Fibroblast of pulmonary artery (primary cell): ENCODE measurements at regions not wholly inside any gene's neighbourhood (a gene's known extent, or its start where the extent isn't known, plus 50 kb on each side); places are given as distances from the start of the nearest gene placed in this dataset.

ENCODE experiments used
- DNase-seq: peaks from one replicate; pipeline ENCODE4 v3.0.0-alpha.2; 2010; ENCODE audit warnings: low read depth
- H3K4me3 ChIP-seq: replicated peaks from 2 replicates; pipeline ENCODE4 v1.5.1; 2011; ENCODE audit warnings: low read depth, mild to moderate bottlenecking, control low read depth, low read length, moderate library complexity
- TF ChIP-seq, protein P1 (sequence below): IDR thresholded peaks from 2 replicates; pipeline ENCODE4 v1.5.1; 2011; ENCODE audit warnings: mild to moderate bottlenecking, control low read depth, low read length, inconsistent platforms; ENCODE audit errors: missing control alignments

GRCh38 chr4:126738527-126738923 is 894.2 kb upstream of the INTU start:
- no peak for DNase-seq
- H3K4me3 ChIP-seq, result no peak overlapping the region
- TF ChIP-seq, protein P1, sequence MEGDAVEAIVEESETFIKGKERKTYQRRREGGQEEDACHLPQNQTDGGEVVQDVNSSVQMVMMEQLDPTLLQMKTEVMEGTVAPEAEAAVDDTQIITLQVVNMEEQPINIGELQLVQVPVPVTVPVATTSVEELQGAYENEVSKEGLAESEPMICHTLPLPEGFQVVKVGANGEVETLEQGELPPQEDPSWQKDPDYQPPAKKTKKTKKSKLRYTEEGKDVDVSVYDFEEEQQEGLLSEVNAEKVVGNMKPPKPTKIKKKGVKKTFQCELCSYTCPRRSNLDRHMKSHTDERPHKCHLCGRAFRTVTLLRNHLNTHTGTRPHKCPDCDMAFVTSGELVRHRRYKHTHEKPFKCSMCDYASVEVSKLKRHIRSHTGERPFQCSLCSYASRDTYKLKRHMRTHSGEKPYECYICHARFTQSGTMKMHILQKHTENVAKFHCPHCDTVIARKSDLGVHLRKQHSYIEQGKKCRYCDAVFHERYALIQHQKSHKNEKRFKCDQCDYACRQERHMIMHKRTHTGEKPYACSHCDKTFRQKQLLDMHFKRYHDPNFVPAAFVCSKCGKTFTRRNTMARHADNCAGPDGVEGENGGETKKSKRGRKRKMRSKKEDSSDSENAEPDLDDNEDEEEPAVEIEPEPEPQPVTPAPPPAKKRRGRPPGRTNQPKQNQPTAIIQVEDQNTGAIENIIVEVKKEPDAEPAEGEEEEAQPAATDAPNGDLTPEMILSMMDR, result no peak

DNA sequence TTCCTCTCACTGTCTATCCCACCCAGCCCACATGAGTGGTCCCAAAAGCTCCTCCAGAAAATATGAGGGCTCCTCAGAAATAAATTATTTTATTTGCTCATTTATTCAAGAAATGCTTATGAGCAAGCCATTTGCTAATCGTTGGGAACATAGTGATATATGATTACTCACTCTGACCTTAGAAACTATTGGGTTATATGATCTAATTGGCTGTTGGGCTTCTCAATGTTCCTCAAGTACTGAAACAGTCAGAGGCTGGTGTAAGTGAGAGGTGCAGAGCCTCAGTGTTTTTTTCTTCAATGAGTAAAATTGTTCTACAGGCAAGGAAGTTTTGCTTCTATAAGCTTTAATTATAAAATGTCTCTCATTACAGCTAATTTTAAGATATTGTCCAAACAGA is 893.8 kb upstream of the INTU start:
- TF ChIP-seq, protein P1, result no peak
- no peak overlapping the region for H3K4me3 ChIP-seq
- no peak for DNase-seq

GRCh38 chr4:126740687-126741086 is 892.1 kb upstream of the INTU start:
- TF ChIP-seq, protein P1, result no peak
- H3K4me3 ChIP-seq, result no peak overlapping the region
- DNase-seq, result no peak

DNA sequence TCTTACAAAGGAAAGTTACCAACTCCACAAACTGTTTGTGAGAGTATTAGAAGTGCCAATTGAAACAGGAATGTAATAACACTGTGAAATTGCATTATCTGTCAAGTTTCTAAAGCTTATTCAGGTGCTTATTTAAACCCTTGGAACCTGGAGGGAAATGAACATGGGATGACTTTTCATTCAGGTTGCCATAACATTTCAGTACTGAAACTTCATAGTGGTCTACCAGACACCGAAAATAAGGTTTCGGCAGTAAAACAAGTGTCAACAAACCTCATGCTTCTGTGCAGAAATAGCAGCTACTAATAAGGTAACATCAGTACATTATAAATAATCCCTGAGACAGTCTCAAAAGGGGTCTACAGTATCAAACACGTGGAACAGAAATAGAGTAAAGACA is 890.7 kb upstream of the INTU start:
- H3K4me3 ChIP-seq, result no peak overlapping the region
- TF ChIP-seq, protein P1, result no peak
- no peak for DNase-seq

DNA sequence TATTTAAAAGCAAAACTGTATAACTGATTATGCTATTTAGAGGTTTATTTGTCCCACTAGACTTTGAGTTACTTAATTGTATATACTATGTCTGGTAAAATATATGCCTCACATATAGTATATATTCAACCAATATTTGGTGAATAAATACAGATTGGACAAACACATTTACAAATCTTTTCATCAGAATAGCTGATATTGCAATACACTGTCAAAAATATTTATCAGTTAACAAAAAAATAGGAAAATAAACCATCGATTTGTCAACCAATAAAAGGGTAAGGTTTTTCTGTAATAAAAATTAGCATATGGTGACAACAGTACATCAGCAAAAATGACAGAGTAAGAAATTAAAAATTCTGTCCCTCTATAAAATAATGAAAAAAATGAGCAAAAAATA is 889.9 kb upstream of the INTU start:
- no peak overlapping the region for H3K4me3 ChIP-seq
- DNase-seq, result no peak
- TF ChIP-seq, protein P1, result no peak

- no peak overlapping the region for H3K4me3 ChIP-seq
- TF ChIP-seq, protein P1, result no peak
- DNase-seq, result no peak
These were observed 884.0 kb upstream of the INTU start for GRCh38 chr4:126748736-126749135.

DNA sequence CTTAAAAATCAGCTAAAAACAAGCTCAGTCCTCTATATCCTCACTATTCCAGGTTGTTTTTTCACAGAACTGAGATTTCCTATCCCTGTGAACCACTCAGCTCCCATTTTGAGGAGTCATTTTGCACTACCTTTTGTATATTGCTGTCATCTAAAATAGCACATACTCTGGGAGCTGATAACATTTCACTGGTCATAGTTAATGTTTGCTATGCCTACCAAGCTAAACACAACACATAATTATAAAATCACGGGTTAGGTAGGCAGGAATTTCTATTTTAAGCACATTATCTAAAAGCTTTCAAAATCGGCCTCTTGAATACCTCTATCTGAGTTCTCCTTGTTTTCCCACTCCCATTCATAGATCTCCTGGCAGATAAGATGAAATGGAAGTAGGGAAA is 882.0 kb upstream of the INTU start:
- no peak overlapping the region for H3K4me3 ChIP-seq
- TF ChIP-seq, protein P1, result no peak
- no peak for DNase-seq
